K562 (cell line): ENCODE measurements at regions not wholly inside any gene's neighbourhood (a gene's known extent, or its start where the extent isn't known, plus 50 kb on each side); places are given as distances from the start of the nearest gene placed in this dataset.

ENCODE experiments used
- ATAC-seq: fragments of 200-7000 bp; cut with Tn5 transposase; 3 replicates; pipeline ENCODE4 v1.9.1; 2020; ENCODE audit warnings: moderate library complexity
- BruUV-seq: library from RNA; stranded (reverse); fragments of 400-500 nt; replicated peaks from 2 replicates; lab custom pipeline; 2021; lab: Mats Ljungman, UMichigan
- CTCF ChIA-PET: fragments of 300-600 bp; formaldehyde crosslinking; extraction: SDS; loops from one replicate; lab custom pipeline; 2021; ENCODE audit warnings: low intra/inter-chr PET ratio; lab: Yijun Ruan, JAX
- POLR2A ChIA-PET: fragments of 300-600, 350-650 bp; sonication (Branson Sonifier 250); formaldehyde crosslinking; extraction: SDS; loops from one replicate; lab custom pipeline; 2021; ENCODE audit warnings: antibody characterized with exemption, inconsistent platforms; lab: Yijun Ruan, JAX
- DNase-seq, 4 experiments: peaks; one replicate each; pipeline versions ENCODE4 v3.0.0 to v3.0.0-alpha.2; 2011 to 2018; ENCODE audit warnings: low spot score in 3 of 4, mixed read lengths in 3 of 4; ENCODE audit errors: extremely low read depth in 1 of 4
- FAIRE-seq: peaks from 2 replicates; lab custom pipeline; 2011; peaks lifted over from hg19 to GRCh38; lab: Jason Lieb, UNC
- H2AFZ ChIP-seq: 2 replicates; pipeline ENCODE4 v1.6.0; 2011; ENCODE audit warnings: low read depth, low read length, control low read depth, inconsistent platforms
- H3K27ac ChIP-seq: fragments of 200-600 bp; 3 replicates; pipeline ENCODE4 v1.8.0; 2011; ENCODE audit warnings: low read depth, mild to moderate bottlenecking, control low read depth, inconsistent platforms, low read length, moderate library complexity, mixed read lengths; ENCODE audit errors: extremely low read depth
- H3K27me3 ChIP-seq, 2 experiments: fragments of 300-600 bp in 1 of 2; 2 replicates in 1 of 2; 3 replicates in 1 of 2; pipeline versions ENCODE4 v1.6.0 to v1.8.0; 2011; ENCODE audit warnings: inconsistent platforms in 2 of 2, low read length in 2 of 2, mild to moderate bottlenecking in 1 of 2, mixed read lengths in 1 of 2, moderate library complexity in 1 of 2; ENCODE audit not compliant: control insufficient read depth in 2 of 2, insufficient read depth in 2 of 2
- H3K36me3 ChIP-seq: fragments of 300-600 bp; 3 replicates; pipeline ENCODE4 v1.8.0; 2011; ENCODE audit warnings: mild to moderate bottlenecking, low read length, inconsistent platforms; ENCODE audit not compliant: control insufficient read depth, insufficient read depth
- H3K4me1 ChIP-seq, 2 experiments: fragments of 200-600 bp in 1 of 2; replicated peaks in 1 of 2; 2 replicates in 1 of 2; 3 replicates in 1 of 2; pipeline versions ENCODE4 v1.5.1 to v1.8.0; 2011; ENCODE audit warnings: inconsistent platforms in 2 of 2, low read length in 2 of 2, mild to moderate bottlenecking in 1 of 2, mixed read lengths in 1 of 2, moderate library complexity in 1 of 2; ENCODE audit not compliant: control insufficient read depth in 2 of 2, insufficient read depth in 2 of 2
- H3K4me2 ChIP-seq: 2 replicates; pipeline ENCODE4 v1.6.1; 2011; ENCODE audit warnings: low read length, control low read depth, inconsistent platforms, mixed read lengths; ENCODE audit not compliant: insufficient read depth
- H3K4me3 ChIP-seq: fragments of 200-600 bp; sonication (generic), shearing (Covaris generic); 2 replicates; pipeline ENCODE4 v1.5.1; 2016; ENCODE audit warnings: control low read depth, inconsistent platforms
- H3K79me2 ChIP-seq: fragments of 200-600 bp; 3 replicates; pipeline ENCODE4 v1.8.0; 2011; ENCODE audit warnings: low read length, inconsistent platforms; ENCODE audit not compliant: control insufficient read depth, insufficient read depth
- H3K9ac ChIP-seq, 2 experiments: 2 replicates each; pipeline versions ENCODE4 v1.6.0 to v1.6.1; 2011; ENCODE audit warnings: low read depth in 2 of 2, low read length in 2 of 2, control low read depth in 1 of 2, inconsistent platforms in 1 of 2, mild to moderate bottlenecking in 1 of 2, mixed read lengths in 1 of 2; ENCODE audit not compliant: insufficient read depth in 1 of 2
- H3K9me1 ChIP-seq: one replicate; pipeline ENCODE4 v1.6.0; 2011; ENCODE audit warnings: inconsistent platforms, mild to moderate bottlenecking, low read length, moderate library complexity; ENCODE audit not compliant: control insufficient read depth, insufficient read depth
- H3K9me3 ChIP-seq: replicated peaks from 2 replicates; pipeline ENCODE4 v1.5.1; 2011; ENCODE audit warnings: low read depth, low read length, inconsistent platforms; ENCODE audit not compliant: control insufficient read depth, insufficient read depth
- H4K20me1 ChIP-seq: replicated peaks from 2 replicates; pipeline ENCODE4 v1.6.1; 2011; ENCODE audit warnings: low read length, inconsistent platforms, mixed read lengths; ENCODE audit not compliant: control insufficient read depth, insufficient read depth
- ARHGAP35 ChIP-seq: fragments of 450-650 bp; IDR thresholded peaks from 2 replicates; pipeline ENCODE4 v1.6.1; 2018; ENCODE audit not compliant: partially characterized antibody
- BMI1 ChIP-seq: fragments of 150-350 bp; IDR thresholded peaks from 2 replicates; pipeline ENCODE4 v1.6.1; 2014; ENCODE audit warnings: low read length
- CHD4 ChIP-seq: fragments of 200-600 bp; sonication (generic); IDR thresholded peaks from 3 replicates; pipeline ENCODE4 v1.6.1; 2012; ENCODE audit warnings: low read depth, mild to moderate bottlenecking, mixed read lengths, low read length, inconsistent platforms; ENCODE audit not compliant: insufficient read depth, insufficient replicate concordance, poor library complexity, severe bottlenecking
- CXXC5 ChIP-seq: fragments of 250-450 bp; sonication (Bioruptor Pico); IDR thresholded peaks from 2 replicates; pipeline ENCODE4 v1.8.0; 2022; ENCODE audit warnings: inconsistent platforms, mild to moderate bottlenecking, moderate library complexity
- MYC ChIP-seq, 2 experiments: fragments of 250-450 bp in 1 of 2; sonication (Bioruptor Pico) in 1 of 2; IDR thresholded peaks; 2 replicates each; pipeline versions ENCODE4 v1.5.1 to v1.6.1; 2012 to 2021; ENCODE audit warnings: low read depth in 2 of 2, borderline replicate concordance in 1 of 2, improper control_type of control experiment in 1 of 2, low read length in 1 of 2, mild to moderate bottlenecking in 1 of 2, moderate library complexity in 1 of 2
- NFRKB ChIP-seq: fragments of 450-650 bp; IDR thresholded peaks from 2 replicates; pipeline ENCODE4 v1.6.1; 2016; ENCODE audit warnings: low read depth
- POLR2G ChIP-seq: fragments of 200-400 bp; formaldehyde crosslinking; IDR thresholded peaks from 2 replicates; pipeline ENCODE4 v1.6.1; 2017; ENCODE audit warnings: low read depth, mild to moderate bottlenecking, antibody characterized with exemption, low read length, moderate library complexity
- RBM15 ChIP-seq: fragments of 200-400 bp; formaldehyde crosslinking; IDR thresholded peaks from 2 replicates; pipeline ENCODE4 v1.6.1; 2018; ENCODE audit warnings: mild to moderate bottlenecking, low read length, moderate library complexity; ENCODE audit not compliant: insufficient read depth
- REST ChIP-seq, 2 experiments: fragments of 450-650 bp; formaldehyde crosslinking in 1 of 2; IDR thresholded peaks; 2 replicates each; pipeline versions ENCODE4 v1.4.0 to v1.6.1; 2014 to 2020; ENCODE audit warnings: mild to moderate bottlenecking in 2 of 2, borderline replicate concordance in 1 of 2, low read depth in 1 of 2
- TBL1XR1 ChIP-seq, 2 experiments: IDR thresholded peaks; 2 replicates each; pipeline ENCODE4 v1.6.1; 2012; ENCODE audit warnings: improper control_type of control experiment in 2 of 2, low read length in 2 of 2, mild to moderate bottlenecking in 1 of 2
- TRIM24 ChIP-seq, 2 experiments: fragments of 450-650 bp; IDR thresholded peaks; 2 replicates each; pipeline ENCODE4 v1.6.1; 2016
- ZKSCAN8 ChIP-seq: fragments of 200-800 bp; sonication (Bioruptor generic); IDR thresholded peaks from 2 replicates; pipeline ENCODE4 v1.6.1; 2016; ENCODE audit warnings: missing genetic modification characterization, missing compliant biosample characterization
- WGBS: fragments of 100-300 bp; shearing (Covaris generic); methylation state at CpG from one replicate; pipeline ENCODE4 v1.1.6; 2016; ENCODE audit warnings: low coverage, mixed read lengths; ENCODE audit not compliant: insufficient coverage; ENCODE audit errors: missing lambda C conversion rate; 5-methylcytosine and 5-hydroxymethylcytosine counted together
- in situ Hi-C: fragments of 300-500 bp; cut with MboI; formaldehyde crosslinking; loops from 4 replicates; pipeline ENCODE4 v1.15.0; 2018; ENCODE audit warnings: inconsistent platforms, mixed read lengths
- intact Hi-C: fragments of 100-400 bp; cut with micrococcal nuclease; formaldehyde crosslinking; loops from 2 replicates; pipeline ENCODE4 v1.14.2; 2022

DNA sequence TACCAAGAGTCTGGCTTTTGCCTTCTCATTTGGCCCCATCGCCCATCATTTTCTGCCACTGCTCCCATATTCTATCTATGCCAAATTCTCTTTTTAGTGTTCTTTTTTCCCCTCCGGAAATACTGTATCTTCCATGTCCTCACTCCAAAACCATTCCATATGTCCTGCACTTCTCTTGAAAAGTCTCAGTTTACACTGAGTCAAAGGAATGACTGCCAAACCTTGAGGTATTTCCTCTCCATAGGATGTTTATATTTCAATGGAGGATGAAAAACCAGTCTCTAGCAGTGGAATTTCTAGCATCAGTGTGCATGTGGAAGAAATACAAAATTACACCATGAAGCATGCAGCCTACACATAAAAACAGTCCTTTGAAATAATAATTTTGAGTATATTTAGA is 121.4 kb upstream of the PHYHIPL start:
- Histone ChIP-seq H3K4me1 (no peaks in the 10 kb centered on the region), H3K4me3 (no peak overlapping the region), H3K27ac (no peak overlapping the region), H2AFZ (no peak overlapping the region), H3K9ac (no peak overlapping the region), H3K27me3 (no peaks in the 10 kb centered on the region), H3K36me3 (no peaks in the 10 kb centered on the region), H3K4me2 (no peak overlapping the region)
- ATAC-seq (no peak), FAIRE-seq (no peak), DNase-seq (no peak)
- POLR2A ChIA-PET: no interaction called here
- WGBS: 0% methylated on average over 2 of the region's 2 CpGs
- TF ChIP-seq MYC (IDR thresholded peaks at IDR 0.05; ENCODE audit: low read depth, low read length) (no peak), MYC (CRISPR knock-in tag; IDR thresholded peaks at IDR 0.05; ENCODE audit: borderline replicate concordance, low read depth) (no peak), TRIM24 (IDR thresholded peaks at IDR 0.05) (no peak), RBM15 (no peak), ZKSCAN8 (CRISPR knock-in tag) (no peak), NFRKB (no peak), BMI1 (no peak), TBL1XR1 (IDR thresholded peaks at IDR 0.05; ENCODE audit: low read length in 2 of 2) (no peak), CHD4 (no peak), POLR2G (no peak), ARHGAP35 (no peak), CXXC5 (CRISPR knock-in tag) (no peak), REST (IDR thresholded peaks at IDR 0.05; ENCODE audit: borderline replicate concordance) (no peak), REST (CRISPR knock-in tag; IDR thresholded peaks at IDR 0.05; ENCODE audit: low read depth) (no peak)
- TF ChIP-seq, all 486 proteins: peak for 0
- CTCF ChIA-PET: no interaction called here
- no TSS peak for BruUV-seq
- Histone ChIP-seq H3K9me1 (no peaks in the 10 kb centered on the region), H3K79me2 (no peaks in the 10 kb centered on the region), H3K9me3 (no peaks in the 10 kb centered on the region; the same call in 1 of the 2 replicates), H4K20me1 (no peaks in the 10 kb centered on the region)
- intact Hi-C loops: no loop called here
- in situ Hi-C loops: no loop called here
